Stomach (tissue), 4 donors: ENCODE measurements at regions not wholly inside any gene's neighbourhood (a gene's known extent, or its start where the extent isn't known, plus 50 kb on each side); places are given as distances from the start of the nearest gene placed in this dataset.

Experiments
- CTCF ChIP-seq, 7 experiments: fragments of 450-650 bp in 4 of 7; fragments of 200-600 bp in 3 of 7; sonication (generic) in 3 of 7; IDR thresholded peaks; one replicate each; pipeline ENCODE4 v1.5.1; 2016 to 2019; ENCODE audit warnings: antibody characterized with exemption in 7 of 7, control low read depth in 2 of 7, mild to moderate bottlenecking in 1 of 7
- EP300 ChIP-seq: sonication (generic); formaldehyde crosslinking; IDR thresholded peaks from one replicate; pipeline ENCODE4 v1.6.1; 2017; ENCODE audit warnings: antibody characterized with exemption

DNA sequence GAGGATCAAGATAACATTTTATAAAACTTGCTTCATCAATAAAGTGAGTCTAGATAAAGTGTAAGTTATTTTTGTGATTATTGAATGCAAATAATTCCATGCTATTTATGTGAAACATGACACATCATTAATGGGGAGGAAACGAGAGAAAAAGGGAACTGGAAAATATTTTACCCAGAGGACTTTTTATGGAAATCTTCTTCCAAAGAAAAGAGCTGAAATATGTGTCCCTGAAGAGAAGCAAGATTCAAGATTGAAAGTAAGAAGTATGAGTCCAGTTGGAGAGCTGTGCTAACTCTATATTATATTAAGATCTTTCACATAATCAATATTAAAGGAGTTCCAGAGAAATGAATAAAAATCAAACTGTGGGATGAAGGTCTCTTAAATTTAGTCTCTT is 1361.8 kb downstream of the GATA3 start:
- TF ChIP-seq CTCF (IDR thresholded peaks at IDR 0.05) = no peak
- no peak for TF ChIP-seq EP300
